ENCODE measurements at regions not wholly inside any gene's neighbourhood (a gene's known extent, or its start where the extent isn't known, plus 50 kb on each side); places are given as distances from the start of the nearest gene placed in this dataset.

DNA sequence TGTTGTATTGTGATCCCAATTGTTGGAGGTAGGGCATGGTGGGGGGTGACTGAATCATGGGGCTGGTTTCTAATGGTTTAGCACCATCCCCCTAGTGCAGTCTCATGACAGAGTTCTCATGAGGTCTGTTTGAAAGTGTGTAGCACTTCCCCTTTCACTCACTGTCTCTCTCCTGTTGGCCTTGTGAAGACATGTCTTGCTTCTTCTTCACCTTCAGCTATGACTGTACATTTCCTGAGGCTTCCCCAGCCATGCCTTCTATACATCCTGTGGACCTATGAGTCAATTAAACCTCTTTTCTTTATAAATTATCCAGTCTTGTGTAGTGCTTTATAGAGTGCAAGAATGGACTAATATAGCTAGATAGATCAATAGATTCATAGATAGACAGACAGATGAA lies 230.0 kb downstream of the MAGEE1 start:
- DNase-seq (ENCODE audit: low read depth) = no peak
- H3K4me3 ChIP-seq (ENCODE audit: low read depth, low read length) = no peak overlapping the region
- no peak for TF ChIP-seq MYC (IDR thresholded peaks at IDR 0.05; ENCODE audit: low read depth, low read length)
- no peak for TF ChIP-seq POLR2A (IDR thresholded peaks at IDR 0.05; ENCODE audit: extremely low read depth, insufficient read length)
- TF ChIP-seq MAX (IDR thresholded peaks at IDR 0.05; ENCODE audit: low read depth, low read length) = no peak
- TF ChIP-seq CTCF (IDR thresholded peaks at IDR 0.05; ENCODE audit: low read depth, low read length) = no peak

Data from NB4 (cell line).